Osteoblast (primary cell): ENCODE measurements at regions not wholly inside any gene's neighbourhood (a gene's known extent, or its start where the extent isn't known, plus 50 kb on each side); places are given as distances from the start of the nearest gene placed in this dataset.

Experiments
- DNase-seq: peaks from one replicate; pipeline ENCODE4 v3.0.0; 2011; ENCODE audit warnings: low spot score, mixed read lengths; ENCODE audit not compliant: insufficient read length; ENCODE audit errors: missing footprints
- H2AFZ ChIP-seq: 2 replicates; pipeline ENCODE4 v1.6.0; 2011; ENCODE audit warnings: mild to moderate bottlenecking, low read length
- H3K27ac ChIP-seq: 2 replicates; pipeline ENCODE4 v1.5.1; 2011; ENCODE audit warnings: mild to moderate bottlenecking, low read depth, low read length, moderate library complexity
- H3K27me3 ChIP-seq: 2 replicates; pipeline ENCODE4 v1.6.0; 2012; ENCODE audit warnings: mild to moderate bottlenecking, control low read depth, inconsistent platforms, low read length, moderate library complexity; ENCODE audit not compliant: insufficient read depth
- H3K36me3 ChIP-seq: 2 replicates; pipeline ENCODE4 v1.5.1; 2011; ENCODE audit warnings: mild to moderate bottlenecking, low read length, control low read depth, moderate library complexity; ENCODE audit not compliant: insufficient read depth
- H3K4me1 ChIP-seq: 2 replicates; pipeline ENCODE4 v1.5.1; 2011; ENCODE audit warnings: mild to moderate bottlenecking, low read length, control low read depth, moderate library complexity; ENCODE audit not compliant: insufficient read depth
- H3K4me2 ChIP-seq: 2 replicates; pipeline ENCODE4 v1.6.0; 2011; ENCODE audit warnings: mild to moderate bottlenecking, low read length; ENCODE audit not compliant: insufficient read depth
- H3K4me3 ChIP-seq: fragments of 200-600 bp; sonication (generic); 3 replicates; pipeline ENCODE4 v1.5.1; 2012; ENCODE audit warnings: mild to moderate bottlenecking, low read length, inconsistent platforms; ENCODE audit not compliant: insufficient read depth
- H3K79me2 ChIP-seq: 2 replicates; pipeline ENCODE4 v1.6.0; 2012; ENCODE audit warnings: mild to moderate bottlenecking, low read length, control low read depth, inconsistent platforms; ENCODE audit not compliant: insufficient read depth
- H3K9me3 ChIP-seq: 2 replicates; pipeline ENCODE4 v1.5.1; 2011; ENCODE audit warnings: low read depth, low read length, control low read depth
- H4K20me1 ChIP-seq: 2 replicates; pipeline ENCODE4 v1.6.0; 2012; ENCODE audit warnings: mild to moderate bottlenecking, low read length, control low read depth; ENCODE audit not compliant: insufficient read depth
- CTCF ChIP-seq: IDR thresholded peaks from 2 replicates; pipeline ENCODE4 v1.5.1; 2011; ENCODE audit warnings: mild to moderate bottlenecking, low read depth, low read length, moderate library complexity; ENCODE audit errors: extremely low read depth

- H3K27ac ChIP-seq, result no peak overlapping the region
These were observed 572.1 kb upstream of the POM121L12 start for GRCh38 chr7:52463341-52463740.

DNA sequence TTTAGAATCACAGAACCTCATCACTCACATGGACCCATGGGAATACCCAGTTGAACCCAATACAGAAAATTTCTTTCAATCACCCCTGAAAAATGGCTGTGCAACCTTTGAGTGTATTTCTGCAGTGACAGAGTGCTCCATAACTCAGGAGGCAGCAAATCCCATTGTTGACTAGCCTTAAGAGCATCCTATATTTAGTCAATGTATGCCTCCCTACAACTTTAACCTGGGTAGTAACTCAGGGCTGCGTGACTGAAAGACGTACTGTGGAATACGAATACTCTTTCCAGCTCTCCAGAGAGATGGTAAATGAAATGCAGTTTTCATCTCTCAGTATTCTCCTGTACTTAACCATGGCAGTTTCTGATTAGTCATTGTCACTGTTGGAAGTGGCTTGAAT, 573.0 kb upstream of the POM121L12 start:
- H2AFZ ChIP-seq, result no peak overlapping the region
- H3K79me2 ChIP-seq, result no peaks in the 10 kb centered on the region
- TF ChIP-seq CTCF, result no peak
- H3K4me2 ChIP-seq, result no peak overlapping the region
- no peaks in the 10 kb centered on the region for H3K4me1 ChIP-seq
- no peaks in the 10 kb centered on the region for H4K20me1 ChIP-seq
- H3K27ac ChIP-seq, result no peak overlapping the region
- no peak overlapping the region for H3K4me3 ChIP-seq
- no peaks in the 10 kb centered on the region for H3K36me3 ChIP-seq
- peaks cover 3% of the 10 kb centered on the region for H3K9me3 ChIP-seq
- no peaks in the 10 kb centered on the region for H3K27me3 ChIP-seq
- no peak for DNase-seq

More at GRCh38 chr7:52463341-52463740, 572.1 kb upstream of the POM121L12 start:
- H3K36me3 ChIP-seq, result no peaks in the 10 kb centered on the region
- H3K4me1 ChIP-seq, result no peaks in the 10 kb centered on the region
- H4K20me1 ChIP-seq, result no peaks in the 10 kb centered on the region
- H3K4me2 ChIP-seq, result no peak overlapping the region
- no peak overlapping the region for H3K4me3 ChIP-seq
- DNase-seq, result no peak
- TF ChIP-seq CTCF, result no peak
- H3K79me2 ChIP-seq, result no peaks in the 10 kb centered on the region
- no peak overlapping the region for H2AFZ ChIP-seq
- H3K27me3 ChIP-seq, result no peaks in the 10 kb centered on the region
- peaks cover 3% of the 10 kb centered on the region for H3K9me3 ChIP-seq

DNA sequence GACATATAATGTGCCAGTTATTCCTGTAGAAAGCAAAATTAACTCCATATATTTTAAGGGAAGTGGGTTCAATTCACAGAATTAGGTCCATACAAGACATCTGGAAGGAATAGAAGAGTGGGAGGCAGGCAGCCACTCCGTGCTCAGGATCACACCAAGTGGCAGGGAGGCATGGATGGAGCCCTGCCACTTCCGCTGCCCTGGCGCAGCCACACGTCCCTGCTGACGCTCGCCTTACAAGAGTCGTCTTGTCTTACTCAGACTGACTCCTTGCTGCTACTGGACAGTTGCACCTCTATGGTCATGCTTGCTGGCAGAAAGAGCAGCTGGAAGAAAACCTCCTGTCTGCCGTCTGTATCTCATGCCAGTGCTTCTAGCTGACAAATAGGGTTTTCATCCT, 579.9 kb upstream of the POM121L12 start:
- peaks cover 4% of the 10 kb centered on the region for H3K9me3 ChIP-seq
- H3K4me3 ChIP-seq, result no peak overlapping the region
- no peak overlapping the region for H3K4me2 ChIP-seq
- H3K79me2 ChIP-seq, result no peaks in the 10 kb centered on the region
- no peak overlapping the region for H2AFZ ChIP-seq
- no peaks in the 10 kb centered on the region for H4K20me1 ChIP-seq
- no peak overlapping the region for H3K27ac ChIP-seq
- no peaks in the 10 kb centered on the region for H3K36me3 ChIP-seq
- DNase-seq, result no peak
- TF ChIP-seq CTCF, result no peak
- no peaks in the 10 kb centered on the region for H3K27me3 ChIP-seq
- no peaks in the 10 kb centered on the region for H3K4me1 ChIP-seq

- Histone ChIP-seq H3K4me2 (no peak overlapping the region), H3K27me3 (no peaks in the 10 kb centered on the region), H3K36me3 (no peaks in the 10 kb centered on the region), H2AFZ (no peak overlapping the region), H3K4me1 (no peaks in the 10 kb centered on the region), H3K27ac (no peak overlapping the region), H3K79me2 (no peaks in the 10 kb centered on the region), H3K4me3 (no peak overlapping the region), H4K20me1 (no peaks in the 10 kb centered on the region), H3K9me3 (peaks cover 5% of the 10 kb centered on the region)
- DNase-seq, result no peak
- no peak for TF ChIP-seq CTCF
These were observed 584.6 kb upstream of the POM121L12 start for GRCh38 chr7:52450816-52451215.
